SK-N-SH treated with all-trans-retinoic acid at 6 μM for 48 hours (cell line): ENCODE measurements at regions not wholly inside any gene's neighbourhood (a gene's known extent, or its start where the extent isn't known, plus 50 kb on each side); places are given as distances from the start of the nearest gene placed in this dataset.

Experiments used
- ISL1 ChIP-seq: fragments of 250-450 bp; sonication (Bioruptor Pico); IDR thresholded peaks from 2 replicates; pipeline ENCODE4 v2.1.2; 2022; ENCODE audit warnings: mild to moderate bottlenecking, moderate library complexity
- TCF4 ChIP-seq: fragments of 250-450 bp; sonication (Bioruptor Pico); IDR thresholded peaks from 2 replicates; pipeline ENCODE4 v1.8.0; 2021; ENCODE audit warnings: mild to moderate bottlenecking, moderate library complexity, borderline replicate concordance

DNA sequence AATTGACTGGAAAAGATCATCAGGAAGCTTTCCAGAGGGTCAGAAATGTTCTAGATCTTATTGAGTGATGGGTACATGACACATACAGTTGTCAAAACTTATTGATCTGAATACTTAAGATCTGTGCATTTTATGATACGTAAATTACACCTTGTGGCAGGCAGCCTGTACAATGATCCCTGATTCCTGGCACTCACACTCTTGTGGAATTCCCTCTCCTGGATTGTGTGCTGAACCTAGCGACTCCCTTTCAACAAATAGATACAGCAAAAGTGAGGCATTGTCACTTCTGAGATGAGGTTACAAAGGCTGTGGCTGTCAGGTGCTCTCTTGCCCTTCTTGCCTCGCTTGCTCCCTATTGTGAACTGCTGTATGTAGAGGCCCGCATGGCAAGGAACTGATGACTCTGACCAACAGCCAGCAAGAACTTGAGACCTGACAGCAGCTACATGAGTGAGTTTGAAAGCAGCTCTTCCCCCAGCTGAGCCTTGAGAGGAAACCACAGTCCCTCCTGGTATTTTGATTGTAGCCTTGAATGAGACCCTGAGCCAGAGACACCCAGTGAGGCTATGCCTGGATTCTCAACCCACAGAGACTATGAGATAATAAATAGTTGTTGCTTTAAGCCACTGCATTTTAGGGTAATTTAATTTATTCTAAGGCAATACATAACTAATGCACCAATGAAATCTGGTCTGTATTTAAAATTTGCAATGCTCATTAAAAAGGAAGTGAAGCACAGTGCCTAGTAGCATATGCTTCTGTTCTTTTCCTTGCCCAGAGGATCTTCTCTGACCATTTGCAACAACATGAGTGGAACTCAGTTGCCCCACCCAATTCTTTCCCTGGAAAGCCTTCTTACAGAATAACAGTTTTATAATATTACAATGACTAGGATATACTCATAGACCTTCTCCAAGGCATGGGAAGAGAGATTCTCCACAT lies 60.5 kb upstream of the IZUMO1R start:
- TF ChIP-seq TCF4 (CRISPR knock-in tag) (no peak), ISL1 (CRISPR knock-in tag) (no peak)
